Stomach (tissue), 4 donors: ENCODE measurements at regions not wholly inside any gene's neighbourhood (a gene's known extent, or its start where the extent isn't known, plus 50 kb on each side); places are given as distances from the start of the nearest gene placed in this dataset.
"Not testable (repeated sequence)": the region's sequence is repeated elsewhere in the genome, so short reads cannot be mapped to it uniquely, and the experiment has no call there.

Source experiments
- CTCF ChIP-seq, 7 experiments: fragments of 450-650 bp in 4 of 7; fragments of 200-600 bp in 3 of 7; sonication (generic) in 3 of 7; IDR thresholded peaks; one replicate each; pipeline ENCODE4 v1.5.1; 2016 to 2019; ENCODE audit warnings: antibody characterized with exemption in 7 of 7, control low read depth in 2 of 7, mild to moderate bottlenecking in 1 of 7
- EP300 ChIP-seq: sonication (generic); formaldehyde crosslinking; IDR thresholded peaks from one replicate; pipeline ENCODE4 v1.6.1; 2017; ENCODE audit warnings: antibody characterized with exemption
- POLR2AphosphoS5 ChIP-seq, 3 donors: sonication (generic); formaldehyde crosslinking; IDR thresholded peaks; one replicate each; pipeline ENCODE4 v1.6.1; 2016; ENCODE audit warnings: antibody characterized with exemption in 3 of 3

- TF ChIP-seq EP300; CTCF (IDR thresholded peaks at IDR 0.05); POLR2AphosphoS5 (IDR thresholded peaks at IDR 0.05): not testable (repeated sequence)
These were observed 140.7 kb downstream of the TENT5C start for GRCh38 chr1:117746565-117746964.
